H9 (cell line): ENCODE measurements at regions not wholly inside any gene's neighbourhood (a gene's known extent, or its start where the extent isn't known, plus 50 kb on each side); places are given as distances from the start of the nearest gene placed in this dataset.

ENCODE experiments used
- DNase-seq: peaks from one replicate; pipeline ENCODE4 v3.0.0-alpha.2; 2017
- H2AFZ ChIP-seq: one replicate; pipeline ENCODE4 v1.6.1; 2013; ENCODE audit warnings: mild to moderate bottlenecking, low read length, control low read depth, moderate library complexity
- H2AK5ac ChIP-seq: 2 replicates; pipeline ENCODE4 v1.6.1; 2013; ENCODE audit warnings: low read length, control low read depth, mixed read lengths; ENCODE audit not compliant: insufficient read length
- H2BK120ac ChIP-seq: one replicate; pipeline ENCODE4 v1.6.1; 2013; ENCODE audit warnings: low read depth, mild to moderate bottlenecking, low read length, control low read depth, inconsistent platforms; ENCODE audit not compliant: poor library complexity, severe bottlenecking
- H2BK12ac ChIP-seq: 2 replicates; pipeline ENCODE4 v1.6.1; 2013; ENCODE audit warnings: low read length, control low read depth, mixed read lengths, low read depth; ENCODE audit not compliant: insufficient read length
- H2BK15ac ChIP-seq: 2 replicates; pipeline ENCODE4 v1.6.1; 2013; ENCODE audit warnings: low read depth, low read length, control low read depth
- H2BK20ac ChIP-seq: one replicate; pipeline ENCODE4 v1.6.1; 2013; ENCODE audit warnings: low read depth, mild to moderate bottlenecking, low read length, control low read depth, inconsistent platforms; ENCODE audit not compliant: poor library complexity, severe bottlenecking
- H2BK5ac ChIP-seq: 2 replicates; pipeline ENCODE4 v1.6.1; 2013; ENCODE audit warnings: low read length, control low read depth, mixed read lengths; ENCODE audit not compliant: insufficient read length
- H3K14ac ChIP-seq: 2 replicates; pipeline ENCODE4 v1.6.1; 2013; ENCODE audit warnings: low read length, control low read depth; ENCODE audit not compliant: insufficient read depth
- H3K18ac ChIP-seq: 2 replicates; pipeline ENCODE4 v1.6.1; 2013; ENCODE audit warnings: low read depth, mild to moderate bottlenecking, mixed read lengths, low read length, control low read depth; ENCODE audit not compliant: insufficient read length
- H3K23ac ChIP-seq: 2 replicates; pipeline ENCODE4 v1.6.1; 2013; ENCODE audit warnings: low read length, control low read depth, mixed read lengths, low read depth; ENCODE audit not compliant: insufficient read length
- H3K23me2 ChIP-seq: 2 replicates; pipeline ENCODE4 v1.6.1; 2013; ENCODE audit warnings: low read depth, mild to moderate bottlenecking, mixed read lengths, low read length, control low read depth; ENCODE audit not compliant: insufficient read length, poor library complexity, severe bottlenecking
- H3K27ac ChIP-seq: 2 replicates; pipeline ENCODE4 v1.5.1; 2013; ENCODE audit warnings: low read length, control low read depth, mixed read lengths, low read depth; ENCODE audit not compliant: insufficient read length
- H3K27me3 ChIP-seq: 2 replicates; pipeline ENCODE4 v1.6.1; 2013; ENCODE audit warnings: low read length, control low read depth, inconsistent platforms; ENCODE audit not compliant: insufficient read depth
- H3K4ac ChIP-seq: 2 replicates; pipeline ENCODE4 v1.6.1; 2013; ENCODE audit warnings: low read depth, mild to moderate bottlenecking, control low read depth, inconsistent platforms, low read length, moderate library complexity
- H3K4me1 ChIP-seq: 2 replicates; pipeline ENCODE4 v1.6.1; 2013; ENCODE audit warnings: low read length, control low read depth, inconsistent platforms; ENCODE audit not compliant: insufficient read depth
- H3K4me2 ChIP-seq: 2 replicates; pipeline ENCODE4 v1.6.1; 2013; ENCODE audit warnings: low read length, control low read depth, mixed read lengths; ENCODE audit not compliant: insufficient read length, insufficient read depth
- H3K56ac ChIP-seq: 2 replicates; pipeline ENCODE4 v1.6.1; 2013; ENCODE audit warnings: low read depth, mild to moderate bottlenecking, mixed read lengths, low read length, control low read depth; ENCODE audit not compliant: insufficient read length
- H3K79me1 ChIP-seq: 2 replicates; pipeline ENCODE4 v1.6.1; 2013; ENCODE audit warnings: low read depth, mild to moderate bottlenecking, moderate library complexity, low read length, control low read depth, inconsistent platforms; ENCODE audit not compliant: insufficient read depth, poor library complexity, severe bottlenecking
- H3K79me2 ChIP-seq: 2 replicates; pipeline ENCODE4 v1.6.1; 2013; ENCODE audit warnings: low read length, control low read depth, inconsistent platforms; ENCODE audit not compliant: insufficient read depth
- H3K9ac ChIP-seq: 2 replicates; pipeline ENCODE4 v1.6.1; 2013; ENCODE audit warnings: low read length, control low read depth, mixed read lengths; ENCODE audit not compliant: insufficient read length; ENCODE audit errors: extremely low read depth
- H3K9me3 ChIP-seq: one replicate; pipeline ENCODE4 v1.6.1; 2013; ENCODE audit warnings: low read depth, low read length, inconsistent platforms; ENCODE audit not compliant: control insufficient read depth
- H3T11ph ChIP-seq: one replicate; pipeline ENCODE4 v1.6.1; 2013; ENCODE audit warnings: mild to moderate bottlenecking, low read length, control low read depth, inconsistent platforms
- H4K20me1 ChIP-seq: one replicate; pipeline ENCODE4 v1.6.1; 2013; ENCODE audit not compliant: control insufficient read depth, insufficient read length, insufficient read depth
- H4K5ac ChIP-seq: 2 replicates; pipeline ENCODE4 v1.6.1; 2013; ENCODE audit warnings: low read depth, mild to moderate bottlenecking, mixed read lengths, low read length, control low read depth; ENCODE audit not compliant: insufficient read length
- H4K8ac ChIP-seq: replicated peaks from 2 replicates; pipeline ENCODE4 v1.6.1; 2013; ENCODE audit warnings: low read length, control low read depth, mixed read lengths, low read depth; ENCODE audit not compliant: insufficient read length
- H4K91ac ChIP-seq: 2 replicates; pipeline ENCODE4 v1.6.1; 2013; ENCODE audit warnings: low read depth, mild to moderate bottlenecking, moderate library complexity, mixed read lengths, low read length, control low read depth; ENCODE audit not compliant: insufficient read length
- H3K27ac Mint-ChIP-seq, 3 experiments: 2 replicates in 2 of 3; 3 replicates in 1 of 3; pipeline ENCODE4 v1.8.0; 2020 to 2021; ENCODE audit warnings: mixed read lengths in 3 of 3, mild to moderate bottlenecking in 1 of 3, moderate library complexity in 1 of 3
- H3K27me3 Mint-ChIP-seq: 2 replicates; pipeline ENCODE4 v1.8.0; 2021; ENCODE audit warnings: low read depth, mild to moderate bottlenecking, moderate library complexity, mixed read lengths
- H3K36me3 Mint-ChIP-seq, 3 experiments: 2 replicates in 2 of 3; 3 replicates in 1 of 3; pipeline ENCODE4 v1.8.0; 2020 to 2021; ENCODE audit warnings: low read depth in 3 of 3, mixed read lengths in 3 of 3; ENCODE audit not compliant: insufficient read depth in 1 of 3
- H3K4me1 Mint-ChIP-seq, 2 experiments: 2 replicates each; pipeline ENCODE4 v1.8.0; 2020; ENCODE audit warnings: mixed read lengths in 2 of 2
- H3K4me3 Mint-ChIP-seq, 2 experiments: 2 replicates in 1 of 2; 3 replicates in 1 of 2; pipeline ENCODE4 v1.8.0; 2020 to 2021; ENCODE audit warnings: mild to moderate bottlenecking in 2 of 2, mixed read lengths in 2 of 2, moderate library complexity in 1 of 2
- H3K9me3 Mint-ChIP-seq, 2 experiments: 2 replicates in 1 of 2; 3 replicates in 1 of 2; pipeline ENCODE4 v1.8.0; 2020; ENCODE audit warnings: mild to moderate bottlenecking in 2 of 2, mixed read lengths in 2 of 2, moderate library complexity in 1 of 2
- CTCF ChIP-seq: fragments of 200-600 bp; sonication (generic); conservative IDR thresholded peaks from 3 replicates; pipeline ENCODE4 v1.8.0; 2021; ENCODE audit warnings: antibody characterized with exemption, mild to moderate bottlenecking
- WGBS: extraction: QIAGEN DNeasy Blood & Tissue Kit; methylation state at CpG from one replicate; pipeline ENCODE4 v1.1.7; 2013; ENCODE audit warnings: missing lambda C conversion rate, low lambda C conversion rate, mixed read lengths; ENCODE audit not compliant: insufficient read length; ENCODE audit errors: extremely low coverage; 5-methylcytosine and 5-hydroxymethylcytosine counted together

GRCh38 chr3:39592311-39593050 is 125.0 kb downstream of the MOBP start:
- H3K14ac ChIP-seq: no peak overlapping the region
- DNase-seq: no peak
- H3K4ac ChIP-seq: no peak overlapping the region
- Mint-ChIP-seq H3K27ac (no peak overlapping the region), H3K4me1 (peaks cover 0 to 4% of the 10 kb centered on the region in 2 experiments; a peak in 2 of 4 replicates), H3K36me3 (no peaks in the 10 kb centered on the region; a peak in 1 of 7 replicates), H3K4me3 (no peak overlapping the region), H3K9me3 (no peaks in the 10 kb centered on the region), H3K27me3 (no peaks in the 10 kb centered on the region)
- no peak overlapping the region for H2AK5ac ChIP-seq
- no peaks in the 10 kb centered on the region for H3K79me1 ChIP-seq
- no peak overlapping the region for H3K56ac ChIP-seq
- H4K5ac ChIP-seq: no peak overlapping the region
- no peak overlapping the region for H3K9ac ChIP-seq
- H3K23me2 ChIP-seq: no peaks in the 10 kb centered on the region
- no peak overlapping the region for H2AFZ ChIP-seq
- H3K27me3 ChIP-seq: no peaks in the 10 kb centered on the region
- no peak overlapping the region for H2BK5ac ChIP-seq
- no peak overlapping the region for H3K4me2 ChIP-seq
- no peak overlapping the region for H2BK15ac ChIP-seq
- H4K8ac ChIP-seq: no peak overlapping the region
- no peak overlapping the region for H3K18ac ChIP-seq
- no peak overlapping the region for H2BK120ac ChIP-seq
- H3T11ph ChIP-seq: no peak overlapping the region
- no CpG with 5 or more reads among the region's 5 CpGs for WGBS
- no peak overlapping the region for H2BK12ac ChIP-seq
- no peak overlapping the region for H3K23ac ChIP-seq
- no peak overlapping the region for H2BK20ac ChIP-seq
- no peak for TF ChIP-seq CTCF
- H3K9me3 ChIP-seq: no peaks in the 10 kb centered on the region
- no peaks in the 10 kb centered on the region for H3K79me2 ChIP-seq
- H3K4me1 ChIP-seq: no peaks in the 10 kb centered on the region
- H3K27ac ChIP-seq: no peak overlapping the region
- no peak overlapping the region for H4K91ac ChIP-seq
- H4K20me1 ChIP-seq: no peaks in the 10 kb centered on the region
